ENCODE measurements at regions not wholly inside any gene's neighbourhood (a gene's known extent, or its start where the extent isn't known, plus 50 kb on each side); places are given as distances from the start of the nearest gene placed in this dataset.

DNA sequence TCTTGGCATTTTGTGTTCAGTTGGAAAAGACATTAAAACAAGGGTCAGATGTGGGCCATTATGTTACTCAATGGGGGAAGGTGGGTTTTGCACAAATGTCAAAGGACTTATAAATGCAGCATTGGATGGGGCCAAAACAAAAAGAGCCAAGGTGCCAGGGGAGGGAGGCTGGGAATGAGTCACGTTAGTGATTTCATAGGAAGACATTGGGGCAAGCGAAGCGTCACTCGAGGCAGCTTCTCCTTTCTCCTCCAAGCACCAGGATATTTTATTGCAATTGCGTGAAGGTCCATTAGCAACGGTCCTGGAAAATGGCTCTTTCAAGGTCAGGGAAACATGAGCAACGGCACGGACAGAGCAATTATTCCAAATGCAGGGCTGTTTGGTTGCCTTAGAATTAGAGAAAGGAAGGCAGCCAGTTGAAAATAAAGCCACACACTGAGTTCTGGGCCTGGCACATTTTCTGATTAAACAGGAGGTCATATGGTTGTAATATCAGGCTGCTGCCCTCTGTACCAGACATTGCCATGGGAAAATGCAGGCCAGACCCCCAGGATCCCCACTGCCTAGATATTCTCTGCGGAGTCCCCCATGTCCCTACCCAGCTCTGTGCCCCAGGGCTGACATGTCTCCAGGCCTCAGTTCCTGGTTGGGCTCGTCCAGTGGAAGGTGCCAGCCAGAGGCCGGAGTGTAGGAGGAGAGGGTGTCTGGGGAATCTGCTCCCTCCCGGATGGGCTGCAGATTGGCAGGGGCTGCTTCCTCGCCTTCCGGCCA, 63.3 kb upstream of the NANOS1 start:
- TF ChIP-seq E2F6 (IDR thresholded peaks at IDR 0.05) (no peak), CTCF (IDR thresholded peaks at IDR 0.05; ENCODE audit: control extremely low read depth in 1 of 3, insufficient read depth in 1 of 3, low read depth in 1 of 3, low read length in 3 of 3) (no peak)

Data from H1 (cell line).